Common myeloid progenitor, CD34-positive (primary cell): ENCODE measurements at regions not wholly inside any gene's neighbourhood (a gene's known extent, or its start where the extent isn't known, plus 50 kb on each side); places are given as distances from the start of the nearest gene placed in this dataset.
A peak's percentile ranks its signal among the peaks of the same experiment; 100 is the strongest.

Source experiments
- CTCF ChIA-PET: fragments of 350-600 bp; sonication (Branson Sonifier 250); formaldehyde crosslinking; loops from one replicate; lab custom pipeline; 2021; ENCODE audit warnings: antibody characterized with exemption; lab: Charles Lee
- POLR2A ChIA-PET: fragments of 350-600 bp; sonication (Branson Sonifier 250); formaldehyde crosslinking; loops from one replicate; lab custom pipeline; 2021; ENCODE audit warnings: antibody characterized with exemption; lab: Charles Lee
- DNase-seq, 3 donors: peaks; one replicate each; pipeline versions ENCODE4 v3.0.0 to v3.0.0-alpha.2; 2013
- H3K27ac ChIP-seq, 2 experiments: 1 replicate in 1 of 2; 2 replicates in 1 of 2; pipeline ENCODE4 v1.7.0; 2013; ENCODE audit warnings: inconsistent platforms in 2 of 2, low read length in 2 of 2, mild to moderate bottlenecking in 2 of 2, low read depth in 1 of 2, moderate library complexity in 1 of 2; ENCODE audit not compliant: severe bottlenecking in 2 of 2, insufficient read depth in 1 of 2, poor library complexity in 1 of 2
- H3K27me3 ChIP-seq, 5 experiments: replicated peaks in 2 of 5; 1 replicate in 3 of 5; 2 replicates in 2 of 5; pipeline versions ENCODE4 v1.6.1 to v1.7.0; 2013; ENCODE audit warnings: low read length in 4 of 5, mild to moderate bottlenecking in 2 of 5, moderate library complexity in 2 of 5, inconsistent platforms in 1 of 5; ENCODE audit not compliant: insufficient read depth in 5 of 5, control insufficient read depth in 4 of 5
- H3K36me3 ChIP-seq, 4 experiments: 1 replicate in 2 of 4; 2 replicates in 2 of 4; pipeline versions ENCODE4 v1.6.1 to v1.7.0; 2013; ENCODE audit warnings: low read length in 3 of 4, control low read depth in 1 of 4, mild to moderate bottlenecking in 1 of 4; ENCODE audit not compliant: control insufficient read depth in 4 of 4, insufficient read depth in 4 of 4
- H3K4me1 ChIP-seq, 4 experiments: 1 replicate in 3 of 4; 2 replicates in 1 of 4; pipeline versions ENCODE4 v1.6.1 to v1.7.1; 2013; ENCODE audit warnings: low read length in 3 of 4, mild to moderate bottlenecking in 3 of 4, control low read depth in 1 of 4, inconsistent platforms in 1 of 4, moderate library complexity in 1 of 4; ENCODE audit not compliant: control insufficient read depth in 4 of 4, insufficient read depth in 4 of 4; ENCODE audit errors: control extremely low read depth in 1 of 4
- H3K4me3 ChIP-seq, 7 experiments: 1 replicate in 4 of 7; 2 replicates in 3 of 7; pipeline versions ENCODE4 v1.5.1 to v1.7.0; 2013; ENCODE audit warnings: mild to moderate bottlenecking in 7 of 7, low read length in 6 of 7, moderate library complexity in 6 of 7, inconsistent platforms in 2 of 7, low read depth in 2 of 7, control low read depth in 1 of 7; ENCODE audit not compliant: insufficient read depth in 4 of 7, control insufficient read depth in 1 of 7; ENCODE audit errors: extremely low read depth in 1 of 7
- H3K9me3 ChIP-seq, 5 experiments: 1 replicate in 4 of 5; 2 replicates in 1 of 5; pipeline versions ENCODE4 v1.6.1 to v1.7.1; 2013; ENCODE audit warnings: low read length in 4 of 5, mild to moderate bottlenecking in 2 of 5, inconsistent platforms in 1 of 5, low read depth in 1 of 5, moderate library complexity in 1 of 5; ENCODE audit not compliant: control insufficient read depth in 4 of 5, insufficient read depth in 2 of 5; ENCODE audit errors: control extremely low read depth in 1 of 5
- whole genome bisulfite sequencing: methylation state at CpG from one replicate; pipeline ENCODE4 v1.1.5; 2013; ENCODE audit not compliant: insufficient coverage; 5-methylcytosine and 5-hydroxymethylcytosine counted together

DNA sequence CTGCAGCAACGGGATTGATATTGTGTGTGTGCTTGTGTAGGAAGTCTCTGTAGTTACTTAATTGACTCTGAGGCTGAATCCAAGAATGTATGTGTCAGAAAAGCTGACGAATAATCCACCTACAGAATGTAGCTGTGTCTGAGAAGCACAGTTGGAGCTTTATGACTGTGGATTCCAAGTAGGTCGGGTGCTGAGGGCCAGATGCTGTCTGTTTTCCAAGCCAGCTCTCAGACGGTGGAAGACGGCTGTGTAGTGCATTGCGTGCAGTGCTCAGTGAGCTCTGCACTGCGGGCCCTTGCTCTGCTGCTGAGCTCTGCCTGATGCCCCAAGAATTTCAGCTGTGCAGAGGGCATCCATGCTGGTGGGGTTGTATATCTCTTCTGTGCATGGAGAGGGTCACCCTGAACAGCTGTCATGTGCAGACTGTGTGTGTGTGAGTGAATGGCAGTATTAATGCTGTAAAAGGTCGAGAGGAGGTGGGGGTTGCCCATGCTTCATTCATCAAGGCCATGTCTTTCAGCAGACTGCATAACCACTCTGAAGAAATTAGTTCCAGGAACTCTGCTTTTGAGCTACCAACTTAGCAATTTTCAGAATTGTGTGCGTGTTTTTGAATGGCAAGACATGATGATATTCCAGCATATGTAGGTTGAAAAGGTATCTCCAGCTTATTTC lies 154.1 kb upstream of the USP9Y start:
- no CpG with 5 or more reads among the region's 9 CpGs for WGBS
- POLR2A ChIA-PET: no interaction called here
- CTCF ChIA-PET: no interaction called here

DNA sequence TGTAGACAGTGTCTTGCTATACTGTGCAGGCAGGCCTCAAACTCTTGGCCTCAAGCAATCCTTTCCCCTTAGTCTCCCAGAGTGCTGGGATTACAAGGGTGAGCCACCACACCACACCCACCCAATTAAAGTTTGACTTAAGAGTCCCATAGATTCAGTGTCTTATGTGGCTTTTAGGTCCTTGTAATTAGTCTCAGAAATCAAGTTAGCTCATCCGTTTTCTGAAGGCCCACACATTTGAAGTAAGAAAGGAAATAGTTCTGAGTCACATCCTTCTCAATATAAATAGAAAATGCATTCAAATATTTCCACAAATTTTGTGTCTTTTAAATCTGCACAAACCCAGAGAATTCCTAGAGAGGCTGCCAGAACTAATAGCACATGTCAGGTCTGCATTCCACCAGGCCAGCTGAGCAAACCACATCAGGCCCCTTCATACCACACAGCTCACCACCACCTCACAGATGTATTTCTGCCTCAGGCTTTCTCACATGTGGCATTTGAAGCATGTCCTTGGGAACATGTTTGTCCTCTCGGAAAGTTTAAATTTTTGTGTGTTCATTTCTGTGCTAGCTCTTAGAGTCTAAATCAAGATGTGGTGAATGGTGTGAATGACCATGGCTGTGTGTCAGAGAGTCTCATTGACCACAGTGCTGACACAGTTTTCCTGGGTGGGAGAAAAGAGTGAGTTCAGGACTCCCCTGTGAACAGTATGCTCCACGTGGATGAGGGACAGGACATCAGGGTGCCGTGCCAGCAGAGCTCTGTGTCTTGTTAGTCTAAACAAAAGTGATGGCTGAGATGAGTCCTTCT lies 148.4 kb upstream of the USP9Y start:
- no CpG with 5 or more reads among the region's 4 CpGs for WGBS
- no peaks in the 10 kb centered on the region for H3K36me3 ChIP-seq
- no peak overlapping the region for H3K4me3 ChIP-seq
- H3K4me1 ChIP-seq: peaks cover 0 to 2% (median 0%) of the 10 kb centered on the region in 4 experiments
- ChIA-PET POLR2A (no interaction called here), CTCF (interaction anchor here (0.8 kb wide), 1 partner anchor 14 kb away, joined by 3 read pairs; no protein-coding TSS in a partner anchor)
- DNase-seq: no peak
- H3K9me3 ChIP-seq: no peaks in the 10 kb centered on the region
- H3K27ac ChIP-seq: no peak overlapping the region
- no peaks in the 10 kb centered on the region for H3K27me3 ChIP-seq

More for the DNA sequence above, 154.1 kb upstream of the USP9Y start:
- Histone ChIP-seq H3K4me3 (no peak overlapping the region), H3K4me1 (no peaks in the 10 kb centered on the region), H3K36me3 (no peaks in the 10 kb centered on the region), H3K27me3 (no peaks in the 10 kb centered on the region), H3K27ac (no peak overlapping the region), H3K9me3 (no peaks in the 10 kb centered on the region)
- DNase-seq: no peak

DNA sequence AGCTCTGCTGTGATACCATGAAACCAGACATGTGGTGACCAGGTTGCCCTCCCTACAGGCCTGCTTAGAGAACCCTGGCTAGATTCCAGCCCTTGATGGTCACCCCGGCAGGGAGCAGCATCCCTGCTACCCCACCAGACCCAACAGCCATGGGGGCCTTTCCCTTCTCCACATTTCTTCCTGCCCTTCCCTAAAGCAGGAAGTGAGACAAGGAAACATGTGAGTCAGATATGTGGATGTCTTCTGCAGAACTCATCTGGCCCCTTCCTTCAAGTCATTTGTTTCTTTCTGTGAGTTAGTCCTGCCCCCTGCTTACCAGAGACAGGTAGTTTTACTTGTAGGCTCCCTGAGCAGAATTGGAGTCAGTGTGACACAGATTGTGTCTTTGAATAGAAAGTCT lies 147.1 kb upstream of the USP9Y start:
- POLR2A ChIA-PET: no interaction called here
- no peak for DNase-seq
- Histone ChIP-seq H3K4me3 (no peak overlapping the region), H3K27me3 (no peaks in the 10 kb centered on the region), H3K36me3 (no peaks in the 10 kb centered on the region), H3K4me1 (peaks cover 0 to 2% (median 0%) of the 10 kb centered on the region in 4 experiments), H3K9me3 (no peaks in the 10 kb centered on the region), H3K27ac (no peak overlapping the region)
- CTCF ChIA-PET: no interaction called here
- WGBS: no CpG with 5 or more reads among the region's 1 CpG

GRCh38 chrY:12555005-12555404 lies 146.0 kb upstream of the USP9Y start:
- ChIA-PET POLR2A (no interaction called here), CTCF (no interaction called here)
- WGBS: no CpG with 5 or more reads among the region's 1 CpG
- Histone ChIP-seq H3K27me3 (no peaks in the 10 kb centered on the region), H3K27ac (no peak overlapping the region), H3K4me3 (no peak overlapping the region), H3K36me3 (no peaks in the 10 kb centered on the region), H3K4me1 (peaks cover 0 to 2% (median 0%) of the 10 kb centered on the region in 4 experiments), H3K9me3 (no peaks in the 10 kb centered on the region)
- no peak for DNase-seq

DNA sequence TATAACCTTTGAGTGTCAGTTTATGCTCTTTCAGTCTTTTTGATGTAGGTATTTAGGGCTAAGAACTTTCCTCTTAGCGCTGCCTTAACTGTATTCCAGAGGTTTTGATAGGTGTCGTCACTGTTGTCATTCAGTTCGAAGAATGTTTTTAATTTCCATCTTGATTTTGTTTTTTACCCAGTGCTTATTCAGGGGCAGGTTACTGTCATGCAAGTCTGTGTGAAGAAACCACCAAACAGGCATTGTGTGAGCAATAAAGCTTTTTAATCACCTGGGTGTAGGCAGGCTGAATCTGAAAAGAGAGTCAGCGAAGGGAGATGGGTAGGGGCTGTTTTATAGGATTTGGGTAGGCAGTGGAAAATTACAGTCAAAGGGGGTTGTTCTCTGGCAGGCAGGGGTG lies 142.0 kb upstream of the USP9Y start:
- POLR2A ChIA-PET: no interaction called here

DNA sequence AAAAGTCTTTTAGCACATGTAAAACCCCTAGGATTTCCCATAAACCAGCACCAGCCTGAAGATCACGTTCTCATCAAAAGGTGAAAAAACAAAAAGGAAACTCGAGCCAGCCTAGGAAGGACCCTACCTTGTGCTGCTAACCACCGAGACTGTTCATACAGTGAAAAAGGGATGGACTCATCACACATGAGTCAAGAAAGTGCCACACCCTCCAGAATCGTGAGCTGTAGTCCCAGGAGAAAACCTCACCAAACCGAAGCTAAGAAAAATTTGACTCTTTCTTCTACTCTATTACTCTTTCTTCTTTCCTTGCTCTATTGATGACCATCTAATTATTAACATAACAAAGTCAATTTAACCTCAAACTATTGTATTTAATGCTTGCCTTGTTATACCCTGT lies 124.8 kb upstream of the USP9Y start:
- Histone ChIP-seq H3K4me3 (no peak overlapping the region), H3K27me3 (no peaks in the 10 kb centered on the region), H3K4me1 (no peaks in the 10 kb centered on the region), H3K27ac (no peak overlapping the region), H3K36me3 (no peaks in the 10 kb centered on the region), H3K9me3 (no peaks in the 10 kb centered on the region)
- POLR2A ChIA-PET: no interaction called here
- CTCF ChIA-PET: no interaction called here
- DNase-seq: no peak
- WGBS: no CpG with 5 or more reads among the region's 5 CpGs

More for the DNA sequence above, 142.0 kb upstream of the USP9Y start:
- no peak overlapping the region for H3K4me3 ChIP-seq
- H3K27me3 ChIP-seq: no peaks in the 10 kb centered on the region
- CTCF ChIA-PET: no interaction called here
- H3K27ac ChIP-seq: no peak overlapping the region
- H3K9me3 ChIP-seq: no peaks in the 10 kb centered on the region
- H3K4me1 ChIP-seq: no peaks in the 10 kb centered on the region
- no peak for DNase-seq
- H3K36me3 ChIP-seq: no peaks in the 10 kb centered on the region
- WGBS: no CpG with 5 or more reads among the region's 4 CpGs

DNA sequence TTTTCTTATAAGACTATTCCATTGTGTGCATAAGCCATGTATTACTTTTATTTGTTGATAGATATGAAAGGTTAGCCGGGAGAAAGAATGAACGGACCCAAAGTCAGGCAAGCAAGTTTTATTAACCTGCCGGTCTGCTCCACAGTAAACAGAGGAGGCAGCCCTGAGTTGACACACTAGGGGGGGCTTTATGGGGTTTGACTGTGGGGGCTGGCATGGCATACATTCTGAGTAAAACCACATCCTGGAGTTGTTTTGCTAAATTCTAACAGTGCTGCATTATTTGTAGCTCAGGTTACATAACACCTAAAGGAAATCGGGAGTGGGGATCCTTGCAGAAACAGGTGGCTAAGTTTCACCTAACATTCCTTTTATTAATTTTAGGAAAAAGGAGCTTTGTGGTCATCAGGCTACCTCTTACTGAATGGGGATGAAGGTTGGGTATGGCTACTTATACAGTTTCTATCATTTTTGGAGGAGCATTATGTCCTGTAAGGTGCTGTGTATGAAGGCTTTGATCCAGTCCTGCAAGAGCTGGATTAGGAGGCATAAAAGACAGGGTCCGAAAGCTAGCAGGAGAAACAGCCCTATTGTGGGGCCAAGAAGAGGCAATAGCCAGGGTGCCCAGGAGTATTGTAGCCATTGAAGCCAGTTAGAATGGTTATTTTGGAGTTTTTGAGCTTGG lies 107.4 kb upstream of the USP9Y start:
- CTCF ChIA-PET: no interaction called here
- POLR2A ChIA-PET: no interaction called here
- DNase-seq: no peak
- Histone ChIP-seq H3K36me3 (no peaks in the 10 kb centered on the region), H3K27ac (no peak overlapping the region), H3K4me3 (peak overlapping the region in 1 of 7 experiments; percentile 16), H3K27me3 (no peaks in the 10 kb centered on the region), H3K9me3 (peaks cover 0 to 4% (median 0%) of the 10 kb centered on the region in 5 experiments), H3K4me1 (peaks cover 0 to 10% (median 0%) of the 10 kb centered on the region in 4 experiments)
- no CpG with 5 or more reads among the region's 5 CpGs for WGBS
